ENCODE measurements at regions not wholly inside any gene's neighbourhood (a gene's known extent, or its start where the extent isn't known, plus 50 kb on each side); places are given as distances from the start of the nearest gene placed in this dataset.
"Not testable (repeated sequence)": the region's sequence is repeated elsewhere in the genome, so short reads cannot be mapped to it uniquely, and the experiment has no call there.

DNA sequence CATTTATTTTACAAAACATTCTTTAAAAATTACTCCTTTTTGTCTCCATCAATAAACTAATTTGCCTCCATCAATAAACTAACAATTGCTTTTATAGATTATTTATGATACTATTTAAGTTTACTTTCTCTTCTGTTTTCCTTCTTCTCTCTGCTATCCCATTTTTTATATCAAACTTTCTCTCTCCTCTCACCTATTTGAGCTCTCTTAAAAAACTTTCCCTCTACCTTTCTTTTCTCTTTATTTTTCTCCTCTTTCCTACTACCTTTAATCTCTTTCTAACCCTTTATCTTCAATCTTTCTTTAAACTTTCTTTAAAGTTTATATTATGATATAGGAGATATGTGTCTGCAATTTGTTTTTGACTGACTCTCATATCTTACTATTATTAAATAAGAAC is 566.4 kb downstream of the DACH1 start:
- DNase-seq, result no peak

DNA sequence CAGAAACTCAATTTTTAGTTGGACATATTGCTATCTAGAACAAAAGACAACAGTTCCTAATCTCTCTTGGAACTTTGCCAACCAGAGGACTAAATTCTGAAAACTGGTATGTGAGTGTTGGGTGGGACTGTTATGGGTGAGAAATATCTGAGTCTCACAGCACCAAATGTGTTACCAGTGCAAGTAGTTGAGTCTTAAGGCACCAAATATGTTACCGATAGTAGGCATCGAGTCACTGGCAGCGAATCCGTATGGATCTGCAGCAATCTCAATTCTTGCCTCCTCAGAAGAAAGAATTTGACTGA is 575.2 kb downstream of the DACH1 start:
- no peak for DNase-seq

DNA sequence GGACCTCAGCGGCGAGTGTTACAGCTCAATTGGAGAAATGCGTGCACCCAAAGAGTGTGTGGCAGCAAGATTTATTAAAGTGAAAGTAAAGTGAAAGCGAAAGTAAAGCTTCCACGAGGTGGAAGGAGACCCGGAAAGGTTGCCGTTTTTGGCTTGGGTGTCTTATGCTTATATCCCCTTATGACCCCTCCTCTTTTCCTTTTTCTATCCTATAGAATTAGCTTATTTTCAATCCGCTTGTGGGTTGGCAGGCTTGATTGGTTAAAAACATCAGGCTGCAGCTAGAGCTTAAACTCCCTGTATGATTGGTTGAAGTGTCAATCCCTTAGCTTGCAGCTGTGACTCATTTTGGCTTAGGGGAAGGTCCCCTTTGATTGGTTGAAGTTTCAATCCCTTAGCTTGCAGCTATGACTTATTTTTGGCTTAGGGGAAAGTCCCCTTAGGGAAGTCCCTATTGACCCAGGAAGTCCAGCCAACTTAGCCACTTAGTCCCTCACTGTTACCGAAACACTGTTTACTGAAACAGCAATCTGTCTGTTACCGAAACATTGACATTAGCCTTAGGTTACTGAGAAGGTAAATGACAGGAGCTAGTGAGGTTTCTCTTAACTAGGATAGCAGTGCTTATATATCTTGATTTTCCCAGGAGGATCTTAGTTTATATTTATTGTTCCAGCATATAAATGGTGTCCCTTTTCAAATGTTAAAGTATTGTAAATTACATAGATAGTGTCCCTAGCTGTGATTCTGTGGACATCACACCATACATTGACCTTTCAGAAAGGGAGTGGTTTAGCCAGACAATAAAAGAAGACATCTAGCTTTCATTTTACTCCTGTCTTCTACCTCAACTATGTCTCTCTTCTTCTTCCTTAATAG is 575.8 kb downstream of the DACH1 start:
- peak; percentile 19 for DNase-seq

DNA sequence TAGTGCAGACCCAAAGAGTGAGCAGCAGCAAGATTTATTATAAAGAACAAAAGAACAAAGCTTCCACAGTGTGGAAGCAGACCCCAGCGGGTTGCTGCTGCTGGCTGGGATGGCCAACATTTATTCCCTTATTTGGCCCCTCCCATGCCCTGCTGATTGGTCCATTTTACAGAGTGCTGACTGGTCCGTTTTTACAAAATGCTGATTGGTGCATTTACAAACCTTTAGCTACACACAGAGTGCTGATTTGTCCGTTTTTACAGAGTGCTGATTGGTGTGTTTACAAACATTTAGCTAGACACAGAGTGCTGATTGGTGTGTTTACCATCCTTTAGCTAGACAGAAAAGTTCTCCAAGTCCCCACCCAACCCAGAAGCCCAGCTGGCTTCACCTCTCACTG is 577.0 kb downstream of the DACH1 start:
- not testable (repeated sequence) for DNase-seq

GRCh38 chr13:71285700-71286099 is 581.3 kb downstream of the DACH1 start:
- no peak for DNase-seq

- no peak for DNase-seq
Measured at GRCh38 chr13:71278512-71278911, 588.5 kb downstream of the DACH1 start.

DNA sequence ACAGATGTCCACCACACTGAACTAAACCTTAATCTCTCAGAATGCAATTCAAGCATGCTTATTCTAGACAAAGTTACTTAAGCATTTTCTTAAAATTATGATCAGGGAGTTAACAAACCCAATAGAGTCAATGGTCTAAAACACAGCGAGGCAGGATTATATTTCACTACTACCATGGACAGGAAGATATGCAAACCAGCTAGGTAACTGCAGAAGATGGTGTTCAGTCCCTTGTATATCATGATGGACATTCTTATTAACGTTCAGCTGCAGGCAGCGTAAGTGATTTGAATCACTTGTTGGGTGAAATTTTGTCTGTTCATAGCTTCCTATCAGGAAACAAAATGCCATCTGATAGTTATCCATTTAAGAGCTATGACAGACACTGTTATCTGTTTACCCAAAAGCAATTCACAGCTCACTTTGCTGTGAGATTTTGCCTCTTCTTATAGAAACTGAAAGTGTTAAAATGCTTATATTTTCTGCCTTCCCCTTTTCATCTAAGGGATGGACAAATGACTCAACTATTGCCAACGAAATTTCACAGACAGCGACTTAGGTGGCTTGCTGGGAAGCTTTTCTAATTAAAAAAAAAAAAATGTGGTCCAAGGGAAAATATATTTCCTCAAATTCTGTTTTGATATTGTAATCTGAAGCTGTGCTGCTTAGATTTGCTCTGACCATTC is 591.9 kb downstream of the DACH1 start:
- no peak for DNase-seq

DNA sequence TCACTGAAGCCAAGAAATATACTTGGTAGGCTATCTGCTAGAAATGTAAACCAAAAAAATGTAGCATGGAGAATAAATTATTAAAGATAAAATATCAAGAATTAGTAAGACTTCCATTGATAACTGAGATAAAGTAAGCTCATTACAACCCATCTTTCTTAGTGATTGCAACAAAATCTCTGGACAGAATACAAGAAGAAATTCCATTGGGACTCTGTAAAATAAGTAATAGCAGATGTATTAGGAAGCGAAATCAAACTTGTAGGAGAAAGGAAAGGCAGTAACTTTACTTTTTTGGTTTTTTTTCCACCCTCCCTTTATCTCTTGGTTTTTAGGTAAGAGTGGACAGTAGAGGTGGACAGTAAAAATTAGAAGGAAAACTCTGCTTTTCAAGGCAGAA is 605.7 kb downstream of the DACH1 start:
- no peak for DNase-seq

GRCh38 chr13:71260246-71260645 is 606.8 kb downstream of the DACH1 start:
- DNase-seq, result no peak

DNA sequence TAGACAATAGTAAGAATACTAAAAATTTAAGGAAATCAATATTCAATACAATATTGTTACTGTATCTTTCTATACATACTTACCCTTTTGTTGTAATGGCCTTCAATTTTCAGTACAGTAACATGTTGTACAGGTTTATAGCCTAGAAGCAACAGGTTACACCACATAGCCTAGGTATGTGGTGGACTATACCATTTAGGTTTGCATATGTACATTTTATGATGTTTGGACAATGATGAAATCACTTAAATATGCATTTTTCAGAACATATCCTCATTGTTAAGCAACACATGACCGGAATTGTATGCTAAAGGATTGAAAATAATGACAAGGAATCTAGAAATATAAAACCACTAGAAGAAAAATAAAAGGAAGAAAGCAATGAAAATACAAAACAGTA is 611.4 kb downstream of the DACH1 start:
- DNase-seq, result no peak

- DNase-seq, result no peak
Measured at GRCh38 chr13:71254384-71254783, 612.6 kb downstream of the DACH1 start.

DNA sequence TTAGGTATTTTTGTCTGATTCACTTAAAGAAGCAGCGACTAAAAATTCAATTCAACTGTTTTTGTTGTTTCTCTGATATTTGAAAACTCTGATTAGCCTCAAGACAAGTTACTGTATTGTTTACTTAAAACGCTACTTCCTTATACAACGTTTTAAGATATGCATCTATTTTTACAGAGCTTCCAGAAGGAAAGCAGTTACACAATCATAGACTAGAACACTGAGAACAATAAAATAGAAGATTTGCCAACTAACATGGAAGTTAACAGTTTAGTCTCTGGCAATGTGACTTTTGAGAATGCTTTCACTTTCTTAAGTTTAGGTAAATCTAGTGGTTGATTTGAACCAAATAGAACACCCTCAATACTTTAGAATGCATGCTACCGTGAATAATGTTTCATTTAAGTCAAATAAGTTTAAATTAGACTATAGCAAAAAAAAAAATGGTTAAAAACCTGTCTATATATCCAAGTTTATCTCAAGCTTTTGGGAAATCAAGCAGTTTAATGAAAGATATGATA is 614.8 kb downstream of the DACH1 start:
- DNase-seq, result no peak

DNA sequence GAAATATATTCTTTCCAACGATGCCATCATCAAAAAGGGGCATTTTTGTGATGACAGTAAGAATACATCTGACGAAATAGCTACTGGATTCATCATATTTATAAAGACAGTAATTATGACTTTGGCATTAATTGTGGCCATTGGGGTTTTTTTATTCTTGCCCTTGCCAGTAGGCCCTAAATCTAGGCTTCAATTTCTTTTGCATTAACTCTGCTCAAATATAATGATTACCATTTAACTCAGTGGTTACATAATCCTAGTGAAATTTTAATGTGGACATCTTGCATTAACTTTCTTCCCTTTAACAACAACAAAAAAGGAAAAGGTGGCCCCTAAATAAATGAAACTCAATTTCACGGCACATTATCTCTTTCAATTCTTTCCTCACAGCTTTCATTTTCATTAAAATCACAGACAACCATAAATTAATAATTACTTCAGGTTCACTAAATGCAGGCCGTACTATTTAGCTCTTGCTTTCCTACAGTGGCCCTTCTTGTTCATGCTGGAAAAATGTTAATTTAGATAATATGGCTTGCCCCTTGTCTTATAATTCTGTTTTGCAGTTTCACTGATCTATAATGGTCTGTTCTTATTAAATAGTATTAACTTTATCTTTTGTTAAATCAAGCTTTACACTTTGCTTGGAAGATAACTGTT is 615.6 kb downstream of the DACH1 start:
- DNase-seq, result no peak

- DNase-seq, result no peak
Measured at GRCh38 chr13:71249011-71249410, 618.0 kb downstream of the DACH1 start.

- no peak for DNase-seq
Measured at GRCh38 chr13:71244161-71244560, 622.8 kb downstream of the DACH1 start.

DNA sequence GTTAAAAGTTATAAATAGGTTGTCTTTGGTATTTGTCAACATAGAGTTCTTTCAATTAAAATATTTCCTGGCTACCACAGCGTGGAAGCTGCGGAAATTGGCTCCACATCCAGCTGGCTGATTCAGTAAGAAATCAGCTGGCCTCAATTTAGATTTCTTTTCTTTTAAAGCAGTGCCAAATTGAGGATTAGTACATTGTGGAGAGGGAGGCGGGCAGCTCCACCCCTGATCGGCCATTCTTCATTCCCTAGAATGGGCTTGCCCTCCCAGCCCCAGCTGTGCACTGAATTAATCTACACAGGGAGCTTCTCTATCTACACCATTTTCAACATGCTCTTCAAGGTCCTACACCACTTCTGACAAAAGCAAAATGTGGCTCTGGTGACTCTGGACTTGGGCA is 624.8 kb downstream of the DACH1 start:
- DNase-seq, result no peak

- no peak for DNase-seq
Measured at GRCh38 chr13:71240911-71241310, 626.1 kb downstream of the DACH1 start.

GRCh38 chr13:71237332-71237731 is 629.7 kb downstream of the DACH1 start:
- DNase-seq, result no peak

DNA sequence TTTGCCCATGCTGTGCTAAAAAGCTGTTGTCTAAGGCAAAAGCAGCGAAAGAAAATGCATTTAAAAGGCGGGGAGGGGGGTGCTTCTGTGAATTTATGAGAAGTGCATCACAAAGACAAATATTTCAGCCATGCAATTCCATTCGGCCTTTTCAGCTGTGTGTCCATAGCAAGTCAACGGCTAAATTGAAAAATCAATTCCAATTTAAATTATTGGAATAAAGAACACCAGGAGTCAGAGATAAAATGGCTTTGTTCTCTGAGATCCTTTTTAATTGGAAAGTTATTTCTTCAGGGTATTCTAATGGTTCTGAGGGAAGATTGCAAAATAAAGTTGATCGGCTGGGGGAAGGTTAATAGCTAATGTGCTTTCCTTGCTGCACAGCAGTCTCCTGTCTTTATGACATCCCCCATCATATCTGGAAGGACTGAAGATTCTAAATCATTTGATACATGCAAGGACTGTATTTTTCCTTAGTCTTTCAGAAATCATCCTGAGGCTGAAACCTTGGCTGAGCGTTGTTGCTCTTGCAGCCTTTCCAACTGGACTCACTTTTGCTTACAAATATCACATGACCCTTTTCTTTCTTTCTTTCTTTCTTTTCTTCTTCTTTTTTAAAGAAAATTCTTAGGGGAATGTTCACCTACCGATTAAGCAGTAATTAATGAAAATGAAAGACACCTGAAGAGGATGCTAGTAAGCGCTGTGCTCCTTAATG is 647.1 kb downstream of the DACH1 start:
- DNase-seq, result no peak

DNA sequence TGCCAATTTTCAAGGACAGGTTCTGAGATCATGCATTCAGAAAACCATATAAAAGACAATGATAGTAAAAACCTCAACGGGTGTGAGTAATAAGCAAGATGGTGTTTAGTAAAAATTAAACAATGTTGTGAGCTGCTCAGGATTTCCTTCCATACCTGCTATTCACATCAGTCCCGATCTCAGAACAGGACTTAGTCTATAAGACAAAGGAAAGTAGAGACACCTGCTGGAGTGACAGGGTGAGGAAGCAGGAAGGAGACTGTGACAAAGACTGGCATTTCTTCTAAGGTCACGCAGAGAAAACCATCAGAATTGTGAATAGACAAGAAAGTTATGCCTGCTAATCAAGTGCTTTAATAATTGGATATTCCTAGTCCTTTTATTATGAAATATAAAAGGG is 648.0 kb downstream of the DACH1 start:
- DNase-seq, result no peak

- no peak for DNase-seq
Measured at GRCh38 chr13:71217827-71218226, 649.2 kb downstream of the DACH1 start.

- no peak for DNase-seq
Measured at GRCh38 chr13:71214821-71215220, 652.2 kb downstream of the DACH1 start.

GRCh38 chr13:71214357-71214756 is 652.6 kb downstream of the DACH1 start:
- no peak for DNase-seq

Measured in activated effector memory CD4-positive, alpha-beta T cell treated with Interleukin-2 at 50 U/mL for 16 hours (primary cell).